DOHH2 (cell line): ENCODE measurements at regions not wholly inside any gene's neighbourhood (a gene's known extent, or its start where the extent isn't known, plus 50 kb on each side); places are given as distances from the start of the nearest gene placed in this dataset.

Experiments
- CTCF ChIP-seq: fragments of 200-600 bp; sonication (generic); IDR thresholded peaks from one replicate; pipeline ENCODE4 v1.5.1; 2014; ENCODE audit warnings: antibody characterized with exemption, mild to moderate bottlenecking, low read depth, low read length; ENCODE audit not compliant: poor library complexity, severe bottlenecking
- EZH2phosphoT487 ChIP-seq: fragments of 200-600 bp; sonication (generic); IDR thresholded peaks from 2 replicates; pipeline ENCODE4 v1.6.1; 2017; ENCODE audit warnings: borderline replicate concordance, mild to moderate bottlenecking, antibody characterized with exemption, low read length, moderate library complexity, mixed read lengths

- TF ChIP-seq CTCF (no peak), EZH2phosphoT487 (no peak)
Observed at GRCh38 chr2:146633159-146633558, 1211.7 kb upstream of the ACVR2A start.
